Osteocyte (in vitro differentiated cells): ENCODE measurements at regions not wholly inside any gene's neighbourhood (a gene's known extent, or its start where the extent isn't known, plus 50 kb on each side); places are given as distances from the start of the nearest gene placed in this dataset.

Experiments used
- DNase-seq: peaks from one replicate; pipeline ENCODE4 v3.0.0; 2021; ENCODE audit warnings: mixed read lengths; ENCODE audit not compliant: unreplicated experiment; ENCODE audit errors: extremely low spot score
- H3K27ac Mint-ChIP-seq: one replicate; pipeline ENCODE4 v1.8.0; 2021; ENCODE audit warnings: mild to moderate bottlenecking, mixed read lengths; ENCODE audit not compliant: unreplicated experiment
- H3K27me3 Mint-ChIP-seq: one replicate; pipeline ENCODE4 v1.8.0; 2021; ENCODE audit warnings: mixed read lengths; ENCODE audit not compliant: unreplicated experiment
- H3K36me3 Mint-ChIP-seq: one replicate; pipeline ENCODE4 v1.8.0; 2021; ENCODE audit warnings: mixed read lengths; ENCODE audit not compliant: unreplicated experiment
- H3K4me1 Mint-ChIP-seq: one replicate; pipeline ENCODE4 v1.8.0; 2021; ENCODE audit warnings: mixed read lengths; ENCODE audit not compliant: unreplicated experiment
- H3K4me3 Mint-ChIP-seq: one replicate; pipeline ENCODE4 v1.8.0; 2021; ENCODE audit warnings: mild to moderate bottlenecking, moderate library complexity, mixed read lengths; ENCODE audit not compliant: unreplicated experiment
- H3K9me3 Mint-ChIP-seq: one replicate; pipeline ENCODE4 v1.8.0; 2021; ENCODE audit warnings: mixed read lengths; ENCODE audit not compliant: unreplicated experiment
- CTCF ChIP-seq: fragments of 200-600 bp; sonication (generic); IDR thresholded peaks from 2 replicates; pipeline ENCODE4 v1.5.0; 2021; ENCODE audit warnings: antibody characterized with exemption, mild to moderate bottlenecking, moderate library complexity

GRCh38 chr3:190790185-190790584, 72.3 kb downstream of the GMNC start:
- no peak for TF ChIP-seq CTCF
- H3K27ac Mint-ChIP-seq, result no peak overlapping the region

GRCh38 chr3:190786898-190787297, 75.6 kb downstream of the GMNC start:
- Mint-ChIP-seq H3K27me3 (peaks cover 48% of the 10 kb centered on the region), H3K4me3 (no peak overlapping the region), H3K4me1 (no peaks in the 10 kb centered on the region), H3K36me3 (no peaks in the 10 kb centered on the region), H3K9me3 (no peaks in the 10 kb centered on the region), H3K27ac (no peak overlapping the region)
- no peak for DNase-seq
- TF ChIP-seq CTCF, result no peak

More at GRCh38 chr3:190790185-190790584, 72.3 kb downstream of the GMNC start:
- H3K36me3 Mint-ChIP-seq, result no peaks in the 10 kb centered on the region
- no peak overlapping the region for H3K4me3 Mint-ChIP-seq
- DNase-seq, result no peak
- no peaks in the 10 kb centered on the region for H3K9me3 Mint-ChIP-seq
- H3K27me3 Mint-ChIP-seq, result peaks cover 56% of the 10 kb centered on the region
- no peaks in the 10 kb centered on the region for H3K4me1 Mint-ChIP-seq

- no peaks in the 10 kb centered on the region for H3K4me1 Mint-ChIP-seq
These were observed 77.4 kb downstream of the GMNC start for GRCh38 chr3:190785047-190785446.

GRCh38 chr3:190780524-190780923, 82.0 kb downstream of the GMNC start:
- H3K4me1 Mint-ChIP-seq, result no peaks in the 10 kb centered on the region
- TF ChIP-seq CTCF, result no peak
- no peaks in the 10 kb centered on the region for H3K36me3 Mint-ChIP-seq
- H3K27me3 Mint-ChIP-seq, result peaks cover 21% of the 10 kb centered on the region
- no peak overlapping the region for H3K27ac Mint-ChIP-seq
- no peak for DNase-seq
- H3K9me3 Mint-ChIP-seq, result no peaks in the 10 kb centered on the region
- H3K4me3 Mint-ChIP-seq, result no peak overlapping the region

More at GRCh38 chr3:190785047-190785446, 77.4 kb downstream of the GMNC start:
- DNase-seq, result no peak
- TF ChIP-seq CTCF, result no peak
- Mint-ChIP-seq H3K27ac (no peak overlapping the region), H3K36me3 (no peaks in the 10 kb centered on the region), H3K4me3 (no peak overlapping the region), H3K27me3 (peaks cover 40% of the 10 kb centered on the region), H3K9me3 (no peaks in the 10 kb centered on the region)

DNA sequence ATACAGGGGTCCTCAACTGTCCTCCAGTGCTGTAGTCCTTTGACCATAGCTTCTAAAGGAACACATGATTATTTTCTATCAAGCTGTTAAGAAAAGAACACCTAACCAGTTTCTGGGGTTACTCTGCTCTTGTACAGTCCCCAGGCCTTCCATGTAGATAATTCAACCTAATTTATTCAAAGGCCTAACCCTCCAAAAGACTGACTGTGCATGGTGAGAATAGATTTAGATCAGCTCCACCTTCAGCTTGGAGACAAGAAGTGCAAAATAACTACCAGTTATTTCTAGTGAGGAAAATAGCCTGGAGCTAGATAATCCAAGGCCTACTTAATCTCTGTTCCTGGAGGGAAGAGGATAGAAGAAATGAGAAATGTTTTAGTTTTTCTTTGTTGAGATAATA, 87.9 kb downstream of the GMNC start:
- H3K36me3 Mint-ChIP-seq, result peaks cover 7% of the 10 kb centered on the region
- no peak for TF ChIP-seq CTCF
- H3K27me3 Mint-ChIP-seq, result peaks cover 16% of the 10 kb centered on the region
- no peaks in the 10 kb centered on the region for H3K4me1 Mint-ChIP-seq
- DNase-seq, result no peak
- no peak overlapping the region for H3K27ac Mint-ChIP-seq
- H3K4me3 Mint-ChIP-seq, result no peak overlapping the region
- peaks cover 19% of the 10 kb centered on the region for H3K9me3 Mint-ChIP-seq
